IgD-negative memory B cell (primary cell): ENCODE measurements at regions not wholly inside any gene's neighbourhood (a gene's known extent, or its start where the extent isn't known, plus 50 kb on each side); places are given as distances from the start of the nearest gene placed in this dataset.
"Not testable (repeated sequence)": the region's sequence is repeated elsewhere in the genome, so short reads cannot be mapped to it uniquely, and the experiment has no call there.

ENCODE experiments used
- H3K27ac Mint-ChIP-seq, 3 donors: one replicate each; pipeline ENCODE4 v1.8.0; 2020 to 2022; ENCODE audit warnings: mild to moderate bottlenecking in 3 of 3, mixed read lengths in 3 of 3, moderate library complexity in 1 of 3
- H3K27me3 Mint-ChIP-seq: one replicate; pipeline ENCODE4 v1.8.0; 2021; ENCODE audit warnings: mixed read lengths
- H3K36me3 Mint-ChIP-seq: one replicate; pipeline ENCODE4 v1.8.0; 2020; ENCODE audit warnings: mild to moderate bottlenecking, mixed read lengths
- H3K4me1 Mint-ChIP-seq, 3 donors: one replicate each; pipeline ENCODE4 v1.8.0; 2020 to 2022; ENCODE audit warnings: mixed read lengths in 3 of 3, mild to moderate bottlenecking in 1 of 3
- H3K4me3 Mint-ChIP-seq, 4 donors: one replicate each; pipeline ENCODE4 v1.8.0; 2020 to 2022; ENCODE audit warnings: mild to moderate bottlenecking in 4 of 4, mixed read lengths in 4 of 4, moderate library complexity in 3 of 4
- H3K9me3 Mint-ChIP-seq, 3 donors: one replicate each; pipeline ENCODE4 v1.8.0; 2020 to 2021; ENCODE audit warnings: mixed read lengths in 3 of 3, mild to moderate bottlenecking in 1 of 3

GRCh38 chr3:18544146-18544545 is 119.0 kb upstream of the SATB1 start:
- peak overlapping the region in 1 of 3 donors; percentile 44 for H3K27ac Mint-ChIP-seq
- peaks cover 0 to 3% (median 3%) of the 10 kb centered on the region in 3 donors for H3K4me1 Mint-ChIP-seq
- no peaks in the 10 kb centered on the region for H3K36me3 Mint-ChIP-seq
- no peak overlapping the region for H3K4me3 Mint-ChIP-seq
- peaks cover 2% of the 10 kb centered on the region for H3K27me3 Mint-ChIP-seq
- H3K9me3 Mint-ChIP-seq: no peaks in the 10 kb centered on the region

GRCh38 chr3:18538463-18539230 is 113.5 kb upstream of the SATB1 start:
- Mint-ChIP-seq H3K36me3 (no peaks in the 10 kb centered on the region), H3K4me3 (no peak overlapping the region), H3K27ac (peak overlapping the region in 1 of 3 donors; percentile 65), H3K9me3 (no peaks in the 10 kb centered on the region), H3K27me3 (peaks cover 2% of the 10 kb centered on the region), H3K4me1 (peaks cover 0 to 2% (median 0%) of the 10 kb centered on the region in 3 donors)

GRCh38 chr3:18533039-18533438 is 107.9 kb upstream of the SATB1 start:
- Mint-ChIP-seq H3K4me1 (peaks cover 20 to 31% (median 28%) of the 10 kb centered on the region in 3 donors), H3K9me3 (peaks cover 0 to 5% (median 0%) of the 10 kb centered on the region in 3 donors), H3K36me3 (peaks cover 1% of the 10 kb centered on the region), H3K27ac (no peak overlapping the region), H3K27me3 (no peaks in the 10 kb centered on the region), H3K4me3 (peak overlapping the region in 1 of 4 donors; percentile 47)

- Mint-ChIP-seq H3K4me1 (peaks cover 26 to 37% (median 34%) of the 10 kb centered on the region in 3 donors), H3K4me3 (peak overlapping the region in 2 of 4 donors; percentile 46 to 64), H3K27me3 (no peaks in the 10 kb centered on the region), H3K9me3 (peaks cover 0 to 6% (median 2%) of the 10 kb centered on the region in 3 donors), H3K27ac (no peak overlapping the region), H3K36me3 (peaks cover 1% of the 10 kb centered on the region)
Observed at GRCh38 chr3:18531662-18532061, 106.5 kb upstream of the SATB1 start.

GRCh38 chr3:18529631-18530030 is 104.5 kb upstream of the SATB1 start:
- H3K36me3 Mint-ChIP-seq: peaks cover 3% of the 10 kb centered on the region
- H3K27me3 Mint-ChIP-seq: no peaks in the 10 kb centered on the region
- H3K9me3 Mint-ChIP-seq: peaks cover 2 to 16% (median 6%) of the 10 kb centered on the region in 3 donors
- no peak overlapping the region for H3K4me3 Mint-ChIP-seq
- peak overlapping the region in 1 of 3 donors; percentile 25 for H3K27ac Mint-ChIP-seq
- peaks cover 23 to 37% (median 34%) of the 10 kb centered on the region in 3 donors for H3K4me1 Mint-ChIP-seq

- Mint-ChIP-seq H3K27ac (peak overlapping the region in 1 of 3 donors; percentile 40), H3K9me3 (peaks cover 2 to 23% (median 16%) of the 10 kb centered on the region in 3 donors), H3K36me3 (peaks cover 3% of the 10 kb centered on the region), H3K4me1 (peaks cover 19 to 37% (median 28%) of the 10 kb centered on the region in 3 donors), H3K4me3 (peak overlapping the region in 2 of 4 donors; percentile 43 to 81), H3K27me3 (no peaks in the 10 kb centered on the region)
Observed at GRCh38 chr3:18527691-18528090, 102.6 kb upstream of the SATB1 start.

GRCh38 chr3:18526667-18527066 is 101.5 kb upstream of the SATB1 start:
- Mint-ChIP-seq H3K4me3 (no peak overlapping the region), H3K4me1 (peaks cover 17 to 34% (median 25%) of the 10 kb centered on the region in 3 donors), H3K36me3 (peaks cover 3% of the 10 kb centered on the region), H3K27ac (no peak overlapping the region), H3K27me3 (no peaks in the 10 kb centered on the region), H3K9me3 (peaks cover 2 to 21% (median 16%) of the 10 kb centered on the region in 3 donors)

- H3K36me3 Mint-ChIP-seq, H3K27ac Mint-ChIP-seq, H3K4me3 Mint-ChIP-seq, H3K9me3 Mint-ChIP-seq, H3K27me3 Mint-ChIP-seq: not testable (repeated sequence)
- peaks cover 11 to 13% (median 11%) of the 10 kb centered on the region in 3 donors for H3K4me1 Mint-ChIP-seq
Observed at GRCh38 chr3:18516170-18516569, 91.0 kb upstream of the SATB1 start.

GRCh38 chr3:18513091-18513490 is 88.0 kb upstream of the SATB1 start:
- Mint-ChIP-seq H3K27me3 (no peaks in the 10 kb centered on the region), H3K4me1 (peaks cover 10 to 24% (median 13%) of the 10 kb centered on the region in 3 donors), H3K9me3 (peaks cover 0 to 5% (median 0%) of the 10 kb centered on the region in 3 donors), H3K36me3 (peaks cover 6% of the 10 kb centered on the region), H3K4me3 (no peak overlapping the region), H3K27ac (peak overlapping the region in 1 of 3 donors; percentile 23)

- peaks cover 2% of the 10 kb centered on the region for H3K27me3 Mint-ChIP-seq
- peaks cover 6% of the 10 kb centered on the region for H3K36me3 Mint-ChIP-seq
- H3K27ac Mint-ChIP-seq: no peak overlapping the region
- H3K4me1 Mint-ChIP-seq: peaks cover 14 to 30% (median 16%) of the 10 kb centered on the region in 3 donors
- peaks cover 0 to 5% (median 0%) of the 10 kb centered on the region in 3 donors for H3K9me3 Mint-ChIP-seq
- H3K4me3 Mint-ChIP-seq: peak overlapping the region in 1 of 4 donors; percentile 23
Observed at GRCh38 chr3:18512007-18512406, 86.9 kb upstream of the SATB1 start.

- no peak overlapping the region for H3K4me3 Mint-ChIP-seq
- H3K4me1 Mint-ChIP-seq: peaks cover 18 to 32% (median 19%) of the 10 kb centered on the region in 3 donors
- peaks cover 2% of the 10 kb centered on the region for H3K27me3 Mint-ChIP-seq
- no peak overlapping the region for H3K27ac Mint-ChIP-seq
- H3K9me3 Mint-ChIP-seq: peaks cover 0 to 5% (median 0%) of the 10 kb centered on the region in 3 donors
- peaks cover 6% of the 10 kb centered on the region for H3K36me3 Mint-ChIP-seq
Observed at GRCh38 chr3:18510947-18511346, 85.8 kb upstream of the SATB1 start.

- Mint-ChIP-seq H3K27ac (no peak overlapping the region), H3K27me3 (peaks cover 2% of the 10 kb centered on the region), H3K4me1 (peaks cover 18 to 31% (median 20%) of the 10 kb centered on the region in 3 donors), H3K4me3 (peak overlapping the region in 1 of 4 donors; percentile 4), H3K36me3 (peaks cover 6% of the 10 kb centered on the region), H3K9me3 (peaks cover 0 to 4% (median 0%) of the 10 kb centered on the region in 3 donors)
Observed at GRCh38 chr3:18507333-18507732, 82.2 kb upstream of the SATB1 start.

GRCh38 chr3:18505056-18505455 is 79.9 kb upstream of the SATB1 start:
- Mint-ChIP-seq H3K4me1 (peaks cover 13 to 19% (median 14%) of the 10 kb centered on the region in 3 donors), H3K9me3 (peaks cover 0 to 2% (median 0%) of the 10 kb centered on the region in 3 donors), H3K27ac (no peak overlapping the region), H3K27me3 (peaks cover 2% of the 10 kb centered on the region), H3K4me3 (no peak overlapping the region), H3K36me3 (peaks cover 4% of the 10 kb centered on the region)

GRCh38 chr3:18501679-18502343 is 76.7 kb upstream of the SATB1 start:
- Mint-ChIP-seq H3K27me3 (peaks cover 3% of the 10 kb centered on the region), H3K9me3 (no peaks in the 10 kb centered on the region), H3K27ac (no peak overlapping the region), H3K4me1 (peaks cover 10 to 23% (median 20%) of the 10 kb centered on the region in 3 donors), H3K4me3 (no peak overlapping the region), H3K36me3 (no peaks in the 10 kb centered on the region)

- Mint-ChIP-seq H3K4me3 (peak overlapping the region in 1 of 4 donors; percentile 58), H3K4me1 (peaks cover 10 to 22% (median 18%) of the 10 kb centered on the region in 3 donors), H3K27me3 (peaks cover 3% of the 10 kb centered on the region), H3K27ac (no peak overlapping the region), H3K36me3 (no peaks in the 10 kb centered on the region), H3K9me3 (peaks cover 0 to under 1% (median 0%) of the 10 kb centered on the region in 3 donors)
Observed at GRCh38 chr3:18500322-18500721, 75.2 kb upstream of the SATB1 start.
